ENCODE measurements at regions not wholly inside any gene's neighbourhood (a gene's known extent, or its start where the extent isn't known, plus 50 kb on each side); places are given as distances from the start of the nearest gene placed in this dataset.

- Histone ChIP-seq H3K4me1 (ENCODE audit: insufficient read depth, low read length, poor library complexity, severe bottlenecking) (no peaks in the 10 kb centered on the region), H3K9me3 (ENCODE audit: insufficient read depth, low read depth, low read length) (peaks cover 6% of the 10 kb centered on the region; the same call in 1 of the 2 replicates), H3K4me3 (ENCODE audit: low read length, poor library complexity, severe bottlenecking) (no peak overlapping the region), H3K27me3 (ENCODE audit: insufficient read depth, low read length, poor library complexity, severe bottlenecking) (no peaks in the 10 kb centered on the region), H3K79me2 (ENCODE audit: insufficient read depth, low read length) (no peaks in the 10 kb centered on the region), H2AFZ (ENCODE audit: low read length) (no peak overlapping the region), H3K36me3 (ENCODE audit: insufficient read depth, low read length) (no peaks in the 10 kb centered on the region), H3K9ac (ENCODE audit: low read depth, low read length, poor library complexity, severe bottlenecking) (no peak overlapping the region), H3K9me2 (replicated peaks; ENCODE audit: low read depth, low read length) (no peaks in the 10 kb centered on the region), H4K20me1 (ENCODE audit: insufficient read depth, low read length, poor library complexity, severe bottlenecking) (no peaks in the 10 kb centered on the region), H3K4me2 (ENCODE audit: low read depth, low read length, poor library complexity, severe bottlenecking) (no peak overlapping the region), H3F3A (ENCODE audit: low read depth) (no peaks in the 10 kb centered on the region)
- TF ChIP-seq CTCF (conservative IDR thresholded peaks at IDR 0.05; ENCODE audit: low read length), result no peak
- no peak for TF ChIP-seq EZH2phosphoT487 (IDR thresholded peaks at IDR 0.05; ENCODE audit: borderline replicate concordance)
Measured at GRCh38 chr9:78515108-78515507, 218.2 kb downstream of the PSAT1 start.

DNA sequence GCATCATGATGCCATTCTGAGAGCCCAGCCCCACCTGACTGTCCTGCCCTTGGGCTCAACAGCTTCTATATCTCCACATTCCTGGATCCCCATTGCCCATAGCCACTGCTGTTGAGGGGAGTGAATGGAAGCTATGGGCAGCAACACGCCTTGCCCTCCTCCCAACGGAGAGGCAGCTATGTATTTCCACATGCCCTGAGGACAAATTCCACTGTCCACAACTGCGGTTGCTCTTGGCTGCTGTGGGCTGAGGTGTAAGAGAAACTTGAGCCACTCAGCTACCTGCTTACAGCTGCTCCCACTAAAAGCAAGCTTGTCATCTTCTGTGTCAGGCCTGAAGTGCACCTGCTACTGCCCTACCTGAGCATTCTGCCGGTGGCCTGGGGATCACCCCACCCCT lies 222.9 kb downstream of the PSAT1 start:
- Histone ChIP-seq H3F3A (ENCODE audit: low read depth) (no peaks in the 10 kb centered on the region), H3K9me2 (replicated peaks; ENCODE audit: low read depth, low read length) (no peaks in the 10 kb centered on the region), H4K20me1 (ENCODE audit: insufficient read depth, low read length, poor library complexity, severe bottlenecking) (no peaks in the 10 kb centered on the region), H3K36me3 (ENCODE audit: insufficient read depth, low read length) (no peaks in the 10 kb centered on the region), H3K79me2 (ENCODE audit: insufficient read depth, low read length) (no peaks in the 10 kb centered on the region), H3K4me3 (ENCODE audit: low read length, poor library complexity, severe bottlenecking) (no peak overlapping the region), H2AFZ (ENCODE audit: low read length) (no peak overlapping the region), H3K4me1 (ENCODE audit: insufficient read depth, low read length, poor library complexity, severe bottlenecking) (no peaks in the 10 kb centered on the region), H3K27me3 (ENCODE audit: insufficient read depth, low read length, poor library complexity, severe bottlenecking) (no peaks in the 10 kb centered on the region), H3K9me3 (ENCODE audit: insufficient read depth, low read depth, low read length) (peaks cover 18% of the 10 kb centered on the region), H3K9ac (ENCODE audit: low read depth, low read length, poor library complexity, severe bottlenecking) (no peak overlapping the region), H3K4me2 (ENCODE audit: low read depth, low read length, poor library complexity, severe bottlenecking) (no peak overlapping the region)
- TF ChIP-seq CTCF (conservative IDR thresholded peaks at IDR 0.05; ENCODE audit: low read length), result no peak
- TF ChIP-seq EZH2phosphoT487 (IDR thresholded peaks at IDR 0.05; ENCODE audit: borderline replicate concordance), result no peak

- no peak overlapping the region for H2AFZ ChIP-seq (ENCODE audit: low read length)
- no peak overlapping the region for H3K4me3 ChIP-seq (ENCODE audit: low read length, poor library complexity, severe bottlenecking)
- no peaks in the 10 kb centered on the region for H3K9me2 ChIP-seq (replicated peaks; ENCODE audit: low read depth, low read length)
- no peak overlapping the region for H3K9ac ChIP-seq (ENCODE audit: low read depth, low read length, poor library complexity, severe bottlenecking)
- no peaks in the 10 kb centered on the region for H3F3A ChIP-seq (ENCODE audit: low read depth)
- H4K20me1 ChIP-seq (ENCODE audit: insufficient read depth, low read length, poor library complexity, severe bottlenecking), result no peaks in the 10 kb centered on the region
- H3K79me2 ChIP-seq (ENCODE audit: insufficient read depth, low read length), result no peaks in the 10 kb centered on the region
- H3K27me3 ChIP-seq (ENCODE audit: insufficient read depth, low read length, poor library complexity, severe bottlenecking), result no peaks in the 10 kb centered on the region
- no peaks in the 10 kb centered on the region for H3K36me3 ChIP-seq (ENCODE audit: insufficient read depth, low read length)
- TF ChIP-seq EZH2phosphoT487 (IDR thresholded peaks at IDR 0.05; ENCODE audit: borderline replicate concordance) (no peak), CTCF (conservative IDR thresholded peaks at IDR 0.05; ENCODE audit: low read length) (no peak)
- no peaks in the 10 kb centered on the region for H3K4me1 ChIP-seq (ENCODE audit: insufficient read depth, low read length, poor library complexity, severe bottlenecking)
- no peak overlapping the region for H3K4me2 ChIP-seq (ENCODE audit: low read depth, low read length, poor library complexity, severe bottlenecking)
- peaks cover 18% of the 10 kb centered on the region for H3K9me3 ChIP-seq (ENCODE audit: insufficient read depth, low read depth, low read length)
Measured at GRCh38 chr9:78521680-78522079, 224.8 kb downstream of the PSAT1 start.
